HFF-Myc (cell line): ENCODE measurements at regions not wholly inside any gene's neighbourhood (a gene's known extent, or its start where the extent isn't known, plus 50 kb on each side); places are given as distances from the start of the nearest gene placed in this dataset.

Experiments
- DNase-seq: peaks from one replicate; pipeline ENCODE4 v3.0.0-alpha.2; 2011; ENCODE audit warnings: low read depth; ENCODE audit errors: extremely low read depth
- H3K4me3 ChIP-seq: replicated peaks from 2 replicates; pipeline ENCODE4 v1.5.1; 2011; ENCODE audit warnings: low read depth, mild to moderate bottlenecking, control low read depth, low read length
- TF ChIP-seq, protein P1 (sequence below): IDR thresholded peaks from 2 replicates; pipeline ENCODE4 v1.5.1; 2012; ENCODE audit warnings: mild to moderate bottlenecking, low read depth, low read length, control low read depth; ENCODE audit errors: missing control alignments

DNA sequence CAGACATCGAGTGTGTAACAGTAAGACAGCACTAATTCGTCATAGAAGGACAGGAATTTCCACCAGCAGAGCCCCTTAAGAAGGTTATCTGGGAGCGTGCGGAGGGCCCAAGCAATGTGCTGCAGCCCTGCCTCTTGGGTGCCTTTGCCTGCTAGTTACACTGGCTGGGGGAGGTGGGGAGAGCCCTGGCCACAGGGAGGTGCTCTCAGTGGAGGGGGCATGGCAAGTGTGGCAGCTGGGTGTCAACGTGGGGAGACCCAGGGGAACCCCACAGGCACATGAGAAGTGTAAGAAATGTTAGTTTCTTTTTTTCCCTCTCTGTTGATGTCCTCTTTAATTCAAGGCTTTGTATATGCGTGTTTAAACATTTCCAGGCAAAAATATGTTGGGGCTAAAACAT, 50.9 kb upstream of the TMTC4 start:
- no peak for DNase-seq
- no peak overlapping the region for H3K4me3 ChIP-seq
- TF ChIP-seq, protein P1, sequence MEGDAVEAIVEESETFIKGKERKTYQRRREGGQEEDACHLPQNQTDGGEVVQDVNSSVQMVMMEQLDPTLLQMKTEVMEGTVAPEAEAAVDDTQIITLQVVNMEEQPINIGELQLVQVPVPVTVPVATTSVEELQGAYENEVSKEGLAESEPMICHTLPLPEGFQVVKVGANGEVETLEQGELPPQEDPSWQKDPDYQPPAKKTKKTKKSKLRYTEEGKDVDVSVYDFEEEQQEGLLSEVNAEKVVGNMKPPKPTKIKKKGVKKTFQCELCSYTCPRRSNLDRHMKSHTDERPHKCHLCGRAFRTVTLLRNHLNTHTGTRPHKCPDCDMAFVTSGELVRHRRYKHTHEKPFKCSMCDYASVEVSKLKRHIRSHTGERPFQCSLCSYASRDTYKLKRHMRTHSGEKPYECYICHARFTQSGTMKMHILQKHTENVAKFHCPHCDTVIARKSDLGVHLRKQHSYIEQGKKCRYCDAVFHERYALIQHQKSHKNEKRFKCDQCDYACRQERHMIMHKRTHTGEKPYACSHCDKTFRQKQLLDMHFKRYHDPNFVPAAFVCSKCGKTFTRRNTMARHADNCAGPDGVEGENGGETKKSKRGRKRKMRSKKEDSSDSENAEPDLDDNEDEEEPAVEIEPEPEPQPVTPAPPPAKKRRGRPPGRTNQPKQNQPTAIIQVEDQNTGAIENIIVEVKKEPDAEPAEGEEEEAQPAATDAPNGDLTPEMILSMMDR: no peak

GRCh38 chr13:100724568-100724967, 50.0 kb upstream of the TMTC4 start:
- H3K4me3 ChIP-seq: no peak overlapping the region
- TF ChIP-seq, protein P1: no peak
- DNase-seq: no peak
